ENCODE measurements at regions not wholly inside any gene's neighbourhood (a gene's known extent, or its start where the extent isn't known, plus 50 kb on each side); places are given as distances from the start of the nearest gene placed in this dataset.

DNA sequence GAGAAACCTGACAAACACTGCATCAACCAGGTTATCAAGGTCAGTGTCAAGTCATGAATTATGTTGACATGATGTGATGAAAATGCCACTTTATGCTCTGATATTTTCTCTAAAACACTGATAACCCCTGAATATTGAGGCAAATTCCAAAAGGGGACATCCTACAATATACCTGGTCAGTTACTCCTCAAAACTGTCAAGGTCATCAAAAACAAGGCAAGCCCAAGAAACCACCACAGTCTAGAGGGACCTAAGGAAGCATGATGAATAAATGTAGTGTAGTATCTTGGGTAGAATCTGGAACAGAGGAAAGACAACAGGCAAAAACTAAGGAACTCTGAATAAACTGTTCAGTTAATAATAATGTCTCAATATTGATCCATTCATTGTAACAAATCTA, 275.3 kb upstream of the THRB start:
- TF ChIP-seq, protein P1, sequence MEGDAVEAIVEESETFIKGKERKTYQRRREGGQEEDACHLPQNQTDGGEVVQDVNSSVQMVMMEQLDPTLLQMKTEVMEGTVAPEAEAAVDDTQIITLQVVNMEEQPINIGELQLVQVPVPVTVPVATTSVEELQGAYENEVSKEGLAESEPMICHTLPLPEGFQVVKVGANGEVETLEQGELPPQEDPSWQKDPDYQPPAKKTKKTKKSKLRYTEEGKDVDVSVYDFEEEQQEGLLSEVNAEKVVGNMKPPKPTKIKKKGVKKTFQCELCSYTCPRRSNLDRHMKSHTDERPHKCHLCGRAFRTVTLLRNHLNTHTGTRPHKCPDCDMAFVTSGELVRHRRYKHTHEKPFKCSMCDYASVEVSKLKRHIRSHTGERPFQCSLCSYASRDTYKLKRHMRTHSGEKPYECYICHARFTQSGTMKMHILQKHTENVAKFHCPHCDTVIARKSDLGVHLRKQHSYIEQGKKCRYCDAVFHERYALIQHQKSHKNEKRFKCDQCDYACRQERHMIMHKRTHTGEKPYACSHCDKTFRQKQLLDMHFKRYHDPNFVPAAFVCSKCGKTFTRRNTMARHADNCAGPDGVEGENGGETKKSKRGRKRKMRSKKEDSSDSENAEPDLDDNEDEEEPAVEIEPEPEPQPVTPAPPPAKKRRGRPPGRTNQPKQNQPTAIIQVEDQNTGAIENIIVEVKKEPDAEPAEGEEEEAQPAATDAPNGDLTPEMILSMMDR (IDR thresholded peaks at IDR 0.05; ENCODE audit: poor library complexity, severe bottlenecking), result no peak
- TF ChIP-seq MXI1 (conservative IDR thresholded peaks at IDR 0.05; ENCODE audit: poor library complexity, severe bottlenecking), result no peak
- no peak for TF ChIP-seq POLR2AphosphoS5 (IDR thresholded peaks at IDR 0.05)
- no peak for TF ChIP-seq EP300 (conservative IDR thresholded peaks at IDR 0.05; ENCODE audit: poor library complexity, severe bottlenecking)
- TF ChIP-seq, protein P2, sequence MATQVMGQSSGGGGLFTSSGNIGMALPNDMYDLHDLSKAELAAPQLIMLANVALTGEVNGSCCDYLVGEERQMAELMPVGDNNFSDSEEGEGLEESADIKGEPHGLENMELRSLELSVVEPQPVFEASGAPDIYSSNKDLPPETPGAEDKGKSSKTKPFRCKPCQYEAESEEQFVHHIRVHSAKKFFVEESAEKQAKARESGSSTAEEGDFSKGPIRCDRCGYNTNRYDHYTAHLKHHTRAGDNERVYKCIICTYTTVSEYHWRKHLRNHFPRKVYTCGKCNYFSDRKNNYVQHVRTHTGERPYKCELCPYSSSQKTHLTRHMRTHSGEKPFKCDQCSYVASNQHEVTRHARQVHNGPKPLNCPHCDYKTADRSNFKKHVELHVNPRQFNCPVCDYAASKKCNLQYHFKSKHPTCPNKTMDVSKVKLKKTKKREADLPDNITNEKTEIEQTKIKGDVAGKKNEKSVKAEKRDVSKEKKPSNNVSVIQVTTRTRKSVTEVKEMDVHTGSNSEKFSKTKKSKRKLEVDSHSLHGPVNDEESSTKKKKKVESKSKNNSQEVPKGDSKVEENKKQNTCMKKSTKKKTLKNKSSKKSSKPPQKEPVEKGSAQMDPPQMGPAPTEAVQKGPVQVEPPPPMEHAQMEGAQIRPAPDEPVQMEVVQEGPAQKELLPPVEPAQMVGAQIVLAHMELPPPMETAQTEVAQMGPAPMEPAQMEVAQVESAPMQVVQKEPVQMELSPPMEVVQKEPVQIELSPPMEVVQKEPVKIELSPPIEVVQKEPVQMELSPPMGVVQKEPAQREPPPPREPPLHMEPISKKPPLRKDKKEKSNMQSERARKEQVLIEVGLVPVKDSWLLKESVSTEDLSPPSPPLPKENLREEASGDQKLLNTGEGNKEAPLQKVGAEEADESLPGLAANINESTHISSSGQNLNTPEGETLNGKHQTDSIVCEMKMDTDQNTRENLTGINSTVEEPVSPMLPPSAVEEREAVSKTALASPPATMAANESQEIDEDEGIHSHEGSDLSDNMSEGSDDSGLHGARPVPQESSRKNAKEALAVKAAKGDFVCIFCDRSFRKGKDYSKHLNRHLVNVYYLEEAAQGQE (IDR thresholded peaks at IDR 0.05; ENCODE audit: borderline replicate concordance), result no peak
- no peak for TF ChIP-seq RAD21 (conservative IDR thresholded peaks at IDR 0.05)
- TF ChIP-seq EZH2 (IDR thresholded peaks at IDR 0.05; ENCODE audit: borderline replicate concordance, insufficient read depth, low read length, poor library complexity, severe bottlenecking), result no peak
- no peak for TF ChIP-seq TAF1 (IDR thresholded peaks at IDR 0.05; ENCODE audit: low read depth)
- no peak for TF ChIP-seq SMC3 (conservative IDR thresholded peaks at IDR 0.05; ENCODE audit: poor library complexity)
